Tibial artery (tissue), 4 donors: ENCODE measurements at regions not wholly inside any gene's neighbourhood (a gene's known extent, or its start where the extent isn't known, plus 50 kb on each side); places are given as distances from the start of the nearest gene placed in this dataset.
"Not testable (repeated sequence)": the region's sequence is repeated elsewhere in the genome, so short reads cannot be mapped to it uniquely, and the experiment has no call there.

Experiments used
- DNase-seq, 2 donors: peaks; one replicate each; pipeline ENCODE4 v3.0.0-alpha.2; 2019
- H3K27ac ChIP-seq, 2 donors: fragments of 200-600 bp; sonication (generic) in 1 of 2; 1 replicate in 1 of 2; 2 replicates in 1 of 2; pipeline ENCODE4 v1.5.1; 2018 to 2019; ENCODE audit warnings: mild to moderate bottlenecking in 1 of 2
- H3K27me3 ChIP-seq, 2 donors: fragments of 200-600 bp; sonication (generic) in 1 of 2; one replicate each; pipeline versions ENCODE4 v1.5.1 to v1.6.0; 2016 to 2019
- H3K36me3 ChIP-seq, 3 donors: fragments of 200-600 bp; sonication (generic) in 2 of 3; one replicate each; pipeline ENCODE4 v1.5.1; 2016 to 2019; ENCODE audit warnings: mild to moderate bottlenecking in 2 of 3
- H3K4me1 ChIP-seq, 4 donors: fragments of 200-600 bp; sonication (generic) in 2 of 4; 1 replicate in 3 of 4; 2 replicates in 1 of 4; pipeline ENCODE4 v1.5.1; 2016 to 2019
- H3K4me3 ChIP-seq, 2 donors: fragments of 200-600 bp; sonication (generic) in 1 of 2; 1 replicate in 1 of 2; 2 replicates in 1 of 2; pipeline ENCODE4 v1.5.1; 2018 to 2019; ENCODE audit warnings: mild to moderate bottlenecking in 2 of 2
- H3K9me3 ChIP-seq, 3 donors: fragments of 200-600 bp; sonication (generic) in 1 of 3; one replicate each; pipeline ENCODE4 v1.5.1; 2016 to 2019
- intact Hi-C: fragments of 100-400 bp; cut with DNase I; formaldehyde crosslinking; loops from one replicate; pipeline ENCODE4 v1.15.0; 2023; ENCODE audit warnings: low total_unique reads
- TF ChIP-seq, protein P1 (sequence below), 2 experiments: fragments of 200-600 bp in 1 of 2; fragments of 450-650 bp in 1 of 2; IDR thresholded peaks; one replicate each; pipeline ENCODE4 v1.5.1; 2017 to 2019; ENCODE audit warnings: antibody characterized with exemption in 2 of 2, mild to moderate bottlenecking in 1 of 2, moderate library complexity in 1 of 2

DNA sequence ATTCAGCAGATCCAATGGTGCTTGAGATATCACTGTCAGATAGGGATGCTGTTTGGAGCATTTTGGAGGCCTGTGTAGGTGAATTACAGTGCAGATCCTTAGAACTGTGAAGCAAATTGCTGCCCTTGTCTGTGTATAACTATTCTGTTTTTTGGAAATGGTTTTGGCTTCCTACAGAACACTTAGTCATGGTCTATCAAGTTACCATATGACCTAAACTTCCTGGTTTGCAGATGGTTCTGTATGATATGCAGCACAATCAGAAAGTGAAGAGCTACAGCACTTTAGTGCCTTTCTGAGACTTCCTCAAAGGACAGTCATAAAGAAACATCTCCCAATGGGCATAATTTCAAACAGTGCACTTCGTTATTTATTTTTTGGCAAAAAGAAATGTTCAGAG lies 688.6 kb downstream of the SH3BGRL start:
- H3K27me3 ChIP-seq: no peaks in the 10 kb centered on the region

GRCh38 chrX:81900522-81900921 lies 698.6 kb downstream of the SH3BGRL start:
- H3K27ac ChIP-seq: no peak overlapping the region
- H3K4me3 ChIP-seq: no peak overlapping the region
- no peak for DNase-seq
- intact Hi-C loops: no loop called here
- no peaks in the 10 kb centered on the region for H3K9me3 ChIP-seq
- no peaks in the 10 kb centered on the region for H3K4me1 ChIP-seq
- H3K27me3 ChIP-seq: no peaks in the 10 kb centered on the region
- TF ChIP-seq, protein P1, sequence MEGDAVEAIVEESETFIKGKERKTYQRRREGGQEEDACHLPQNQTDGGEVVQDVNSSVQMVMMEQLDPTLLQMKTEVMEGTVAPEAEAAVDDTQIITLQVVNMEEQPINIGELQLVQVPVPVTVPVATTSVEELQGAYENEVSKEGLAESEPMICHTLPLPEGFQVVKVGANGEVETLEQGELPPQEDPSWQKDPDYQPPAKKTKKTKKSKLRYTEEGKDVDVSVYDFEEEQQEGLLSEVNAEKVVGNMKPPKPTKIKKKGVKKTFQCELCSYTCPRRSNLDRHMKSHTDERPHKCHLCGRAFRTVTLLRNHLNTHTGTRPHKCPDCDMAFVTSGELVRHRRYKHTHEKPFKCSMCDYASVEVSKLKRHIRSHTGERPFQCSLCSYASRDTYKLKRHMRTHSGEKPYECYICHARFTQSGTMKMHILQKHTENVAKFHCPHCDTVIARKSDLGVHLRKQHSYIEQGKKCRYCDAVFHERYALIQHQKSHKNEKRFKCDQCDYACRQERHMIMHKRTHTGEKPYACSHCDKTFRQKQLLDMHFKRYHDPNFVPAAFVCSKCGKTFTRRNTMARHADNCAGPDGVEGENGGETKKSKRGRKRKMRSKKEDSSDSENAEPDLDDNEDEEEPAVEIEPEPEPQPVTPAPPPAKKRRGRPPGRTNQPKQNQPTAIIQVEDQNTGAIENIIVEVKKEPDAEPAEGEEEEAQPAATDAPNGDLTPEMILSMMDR (IDR thresholded peaks at IDR 0.05): no peak
- H3K36me3 ChIP-seq: no peaks in the 10 kb centered on the region

More for the DNA sequence above, 688.6 kb downstream of the SH3BGRL start:
- H3K36me3 ChIP-seq: no peaks in the 10 kb centered on the region
- intact Hi-C loops: no loop called here
- H3K9me3 ChIP-seq: no peaks in the 10 kb centered on the region
- no peaks in the 10 kb centered on the region for H3K4me1 ChIP-seq
- DNase-seq: no peak
- H3K27ac ChIP-seq: no peak overlapping the region
- TF ChIP-seq, protein P1 (IDR thresholded peaks at IDR 0.05): no peak
- H3K4me3 ChIP-seq: no peak overlapping the region

DNA sequence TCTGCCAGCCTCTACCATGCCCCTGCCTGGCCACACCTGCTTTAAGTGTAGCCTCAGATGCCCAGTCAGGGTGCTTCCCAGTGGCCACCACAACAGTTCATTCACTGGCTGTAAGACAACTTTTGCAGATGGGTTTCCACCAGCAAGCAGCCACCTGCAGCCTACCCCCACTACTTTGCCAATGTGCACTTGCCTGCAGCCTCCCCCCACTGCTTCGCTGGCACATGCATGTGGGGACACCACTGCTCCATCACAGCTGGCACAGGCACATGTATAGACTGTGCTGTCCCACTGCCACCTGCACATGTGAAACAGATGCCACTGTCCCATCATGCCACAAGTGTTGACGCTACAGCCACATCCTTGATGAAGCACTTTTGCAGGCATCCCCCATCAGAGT lies 723.9 kb downstream of the SH3BGRL start:
- Histone ChIP-seq H3K36me3 (no peaks in the 10 kb centered on the region), H3K4me1 (no peaks in the 10 kb centered on the region), H3K9me3 (no peaks in the 10 kb centered on the region), H3K4me3 (no peak overlapping the region), H3K27me3 (no peaks in the 10 kb centered on the region), H3K27ac (no peak overlapping the region)
- TF ChIP-seq, protein P1 (IDR thresholded peaks at IDR 0.05): no peak
- intact Hi-C loops: no loop called here
- no peak for DNase-seq

DNA sequence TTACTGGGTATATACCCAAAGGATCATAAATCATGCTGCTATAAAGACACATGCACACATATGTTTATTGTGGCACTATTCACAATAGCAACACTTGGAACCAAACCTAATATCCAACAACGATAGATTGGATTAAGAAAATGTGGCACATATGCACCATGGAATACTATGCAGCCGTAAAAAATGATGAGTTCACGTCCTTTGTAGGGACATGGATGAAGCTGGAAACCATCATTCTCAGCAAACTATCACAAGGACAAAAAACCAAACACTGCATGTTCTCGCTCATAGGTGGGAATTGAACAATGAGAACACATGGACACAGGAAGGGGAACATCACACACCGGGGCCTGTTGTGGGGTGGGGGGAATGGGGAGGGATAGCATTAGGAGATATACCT lies 744.0 kb downstream of the SH3BGRL start:
- DNase-seq, H3K27me3 ChIP-seq, intact Hi-C loops, H3K4me1 ChIP-seq, H3K4me3 ChIP-seq, H3K27ac ChIP-seq, H3K9me3 ChIP-seq, H3K36me3 ChIP-seq: not testable (repeated sequence)

DNA sequence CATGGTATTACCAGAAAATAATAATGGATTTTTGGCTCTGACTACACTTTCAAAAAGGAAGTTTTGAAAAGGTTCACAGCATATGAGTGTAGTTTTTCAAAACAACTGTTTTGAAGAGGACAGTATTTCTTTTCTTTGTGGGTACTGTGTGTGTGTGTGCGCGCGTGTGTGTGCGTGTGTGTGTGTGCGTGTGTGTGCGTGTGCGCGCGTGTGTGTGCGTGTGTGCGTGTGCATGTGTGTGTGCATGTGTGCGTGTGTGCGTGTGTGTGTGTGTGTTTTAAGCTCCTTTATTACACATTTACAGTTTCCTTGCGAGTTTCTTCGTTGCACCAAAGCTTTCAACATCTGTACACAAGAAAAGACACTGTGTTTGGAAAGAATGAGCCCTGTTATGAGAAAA lies 755.4 kb downstream of the SH3BGRL start:
- Histone ChIP-seq H3K4me3 (no peak overlapping the region), H3K36me3 (no peaks in the 10 kb centered on the region), H3K4me1 (no peaks in the 10 kb centered on the region), H3K9me3 (no peaks in the 10 kb centered on the region), H3K27ac (no peak overlapping the region), H3K27me3 (no peaks in the 10 kb centered on the region)
- intact Hi-C loops: no loop called here
- TF ChIP-seq, protein P1 (IDR thresholded peaks at IDR 0.05): no peak
- no peak for DNase-seq

GRCh38 chrX:81957900-81958545 lies 756.1 kb downstream of the SH3BGRL start:
- intact Hi-C loops: no loop called here
- no peak for DNase-seq

More at GRCh38 chrX:81957900-81958545, 756.1 kb downstream of the SH3BGRL start:
- TF ChIP-seq, protein P1 (IDR thresholded peaks at IDR 0.05): peak; percentile 18 to 23
- Histone ChIP-seq H3K4me3 (no peak overlapping the region), H3K27ac (no peak overlapping the region), H3K9me3 (no peaks in the 10 kb centered on the region), H3K4me1 (no peaks in the 10 kb centered on the region), H3K27me3 (no peaks in the 10 kb centered on the region), H3K36me3 (no peaks in the 10 kb centered on the region)
